ENCODE measurements at regions not wholly inside any gene's neighbourhood (a gene's known extent, or its start where the extent isn't known, plus 50 kb on each side); places are given as distances from the start of the nearest gene placed in this dataset.

GRCh38 chr17:13918247-13918646, 151.1 kb upstream of the COX10 start:
- Mint-ChIP-seq H3K4me1 (no peaks in the 10 kb centered on the region), H3K36me3 (peaks cover 0 to 3% (median 0%) of the 10 kb centered on the region in 3 donors), H3K4me3 (no peak overlapping the region), H3K27me3 (peaks cover 0 to 1% of the 10 kb centered on the region in 2 donors), H3K9me3 (no peaks in the 10 kb centered on the region), H3K27ac (no peak overlapping the region)
- Histone ChIP-seq H3K36me3 (ENCODE audit: insufficient read depth, low read length) (no peaks in the 10 kb centered on the region), H3K27me3 (ENCODE audit: insufficient read depth, low read length, poor library complexity, severe bottlenecking) (no peaks in the 10 kb centered on the region), H3K9me3 (ENCODE audit: low read length) (no peaks in the 10 kb centered on the region), H3K4me3 (ENCODE audit: low read length) (no peak overlapping the region), H3K27ac (ENCODE audit: low read depth, low read length) (no peak overlapping the region), H3K4me1 (ENCODE audit: insufficient read depth, low read length) (no peaks in the 10 kb centered on the region)
- ChIA-PET POLR2A (no interaction called here), CTCF (no interaction called here)
- DNase-seq: no peak

- ChIA-PET CTCF (no interaction called here), POLR2A (no interaction called here)
- H3K36me3 ChIP-seq (ENCODE audit: insufficient read depth, low read length): no peaks in the 10 kb centered on the region
- Mint-ChIP-seq H3K9me3 (no peaks in the 10 kb centered on the region), H3K4me1 (no peaks in the 10 kb centered on the region), H3K36me3 (no peaks in the 10 kb centered on the region), H3K27me3 (peaks cover 0 to 1% of the 10 kb centered on the region in 2 donors), H3K27ac (no peak overlapping the region), H3K4me3 (no peak overlapping the region)
- no peak for DNase-seq
- H3K27ac ChIP-seq (ENCODE audit: low read depth, low read length): no peak overlapping the region
- no peaks in the 10 kb centered on the region for H3K9me3 ChIP-seq (ENCODE audit: low read length)
- no peaks in the 10 kb centered on the region for H3K4me1 ChIP-seq (ENCODE audit: insufficient read depth, low read length)
- H3K27me3 ChIP-seq (ENCODE audit: insufficient read depth, low read length, poor library complexity, severe bottlenecking): no peaks in the 10 kb centered on the region
- H3K4me3 ChIP-seq (ENCODE audit: low read length): no peak overlapping the region
Observed at GRCh38 chr17:13919818-13920217, 149.5 kb upstream of the COX10 start.

- no peaks in the 10 kb centered on the region for H3K9me3 Mint-ChIP-seq
- ChIA-PET CTCF (no interaction called here), POLR2A (no interaction called here)
- peaks cover 0 to 1% of the 10 kb centered on the region in 2 donors for H3K27me3 Mint-ChIP-seq
- no peaks in the 10 kb centered on the region for H3K36me3 Mint-ChIP-seq
- Histone ChIP-seq H3K27me3 (ENCODE audit: insufficient read depth, low read length, poor library complexity, severe bottlenecking) (no peaks in the 10 kb centered on the region), H3K4me1 (ENCODE audit: insufficient read depth, low read length) (no peaks in the 10 kb centered on the region), H3K4me3 (ENCODE audit: low read length) (no peak overlapping the region), H3K36me3 (ENCODE audit: insufficient read depth, low read length) (no peaks in the 10 kb centered on the region), H3K9me3 (ENCODE audit: low read length) (no peaks in the 10 kb centered on the region), H3K27ac (ENCODE audit: low read depth, low read length) (no peak overlapping the region)
- no peaks in the 10 kb centered on the region for H3K4me1 Mint-ChIP-seq
- no peak for DNase-seq
- no peak overlapping the region for H3K4me3 Mint-ChIP-seq
- no peak overlapping the region for H3K27ac Mint-ChIP-seq
Observed at GRCh38 chr17:13920413-13920812, 148.9 kb upstream of the COX10 start.

- Mint-ChIP-seq H3K4me1 (no peaks in the 10 kb centered on the region), H3K36me3 (no peaks in the 10 kb centered on the region), H3K27ac (peak overlapping the region in 1 of 8 donors; percentile 41), H3K27me3 (peaks cover 0 to 1% of the 10 kb centered on the region in 2 donors), H3K9me3 (no peaks in the 10 kb centered on the region), H3K4me3 (no peak overlapping the region)
- ChIA-PET POLR2A (no interaction called here), CTCF (no interaction called here)
- H3K4me1 ChIP-seq (ENCODE audit: insufficient read depth, low read length): no peaks in the 10 kb centered on the region
- H3K27ac ChIP-seq (ENCODE audit: low read depth, low read length): no peak overlapping the region
- H3K9me3 ChIP-seq (ENCODE audit: low read length): no peaks in the 10 kb centered on the region
- no peak for DNase-seq
- no peak overlapping the region for H3K4me3 ChIP-seq (ENCODE audit: low read length)
- H3K36me3 ChIP-seq (ENCODE audit: insufficient read depth, low read length): no peaks in the 10 kb centered on the region
- no peaks in the 10 kb centered on the region for H3K27me3 ChIP-seq (ENCODE audit: insufficient read depth, low read length, poor library complexity, severe bottlenecking)
Observed at GRCh38 chr17:13921841-13922776, 147.2 kb upstream of the COX10 start.

- Mint-ChIP-seq H3K27me3 (peaks cover 0 to 1% of the 10 kb centered on the region in 2 donors), H3K27ac (peak overlapping the region in 1 of 8 donors; percentile 41), H3K9me3 (no peaks in the 10 kb centered on the region), H3K4me1 (no peaks in the 10 kb centered on the region), H3K4me3 (no peak overlapping the region), H3K36me3 (no peaks in the 10 kb centered on the region)
- H3K9me3 ChIP-seq (ENCODE audit: low read length): no peaks in the 10 kb centered on the region
- DNase-seq: no peak
- no peak overlapping the region for H3K4me3 ChIP-seq (ENCODE audit: low read length)
- H3K36me3 ChIP-seq (ENCODE audit: insufficient read depth, low read length): no peaks in the 10 kb centered on the region
- ChIA-PET POLR2A (no interaction called here), CTCF (no interaction called here)
- no peaks in the 10 kb centered on the region for H3K27me3 ChIP-seq (ENCODE audit: insufficient read depth, low read length, poor library complexity, severe bottlenecking)
- H3K4me1 ChIP-seq (ENCODE audit: insufficient read depth, low read length): no peaks in the 10 kb centered on the region
- H3K27ac ChIP-seq (ENCODE audit: low read depth, low read length): no peak overlapping the region
Observed at GRCh38 chr17:13922885-13923284, 146.4 kb upstream of the COX10 start.

- Histone ChIP-seq H3K27ac (ENCODE audit: low read depth, low read length) (no peak overlapping the region), H3K4me3 (ENCODE audit: low read length) (no peak overlapping the region), H3K4me1 (ENCODE audit: insufficient read depth, low read length) (no peaks in the 10 kb centered on the region), H3K9me3 (ENCODE audit: low read length) (no peaks in the 10 kb centered on the region), H3K27me3 (ENCODE audit: insufficient read depth, low read length, poor library complexity, severe bottlenecking) (no peaks in the 10 kb centered on the region), H3K36me3 (ENCODE audit: insufficient read depth, low read length) (no peaks in the 10 kb centered on the region)
- CTCF ChIA-PET: no interaction called here
- DNase-seq: no peak
- Mint-ChIP-seq H3K27me3 (no peaks in the 10 kb centered on the region), H3K4me3 (no peak overlapping the region), H3K36me3 (peaks cover 0 to 11% (median 2%) of the 10 kb centered on the region in 3 donors), H3K4me1 (no peaks in the 10 kb centered on the region), H3K9me3 (no peaks in the 10 kb centered on the region), H3K27ac (no peak overlapping the region)
- POLR2A ChIA-PET: no interaction called here
Observed at GRCh38 chr17:13925579-13925978, 143.7 kb upstream of the COX10 start.

GRCh38 chr17:13931111-13931526, 138.2 kb upstream of the COX10 start:
- H3K27ac Mint-ChIP-seq: no peak overlapping the region
- CTCF ChIA-PET: no interaction called here
- no peak overlapping the region for H3K4me3 Mint-ChIP-seq

GRCh38 chr17:13931800-13932460, 137.4 kb upstream of the COX10 start:
- Histone ChIP-seq H3K9me3 (ENCODE audit: low read length) (no peaks in the 10 kb centered on the region), H3K36me3 (ENCODE audit: insufficient read depth, low read length) (no peaks in the 10 kb centered on the region), H3K4me1 (ENCODE audit: insufficient read depth, low read length) (no peaks in the 10 kb centered on the region), H3K27me3 (ENCODE audit: insufficient read depth, low read length, poor library complexity, severe bottlenecking) (no peaks in the 10 kb centered on the region), H3K4me3 (ENCODE audit: low read length) (no peak overlapping the region), H3K27ac (ENCODE audit: low read depth, low read length) (no peak overlapping the region)
- H3K4me3 Mint-ChIP-seq: no peak overlapping the region
- H3K36me3 Mint-ChIP-seq: peaks cover 0 to 25% (median 6%) of the 10 kb centered on the region in 3 donors
- H3K27me3 Mint-ChIP-seq: no peaks in the 10 kb centered on the region
- DNase-seq: no peak
- no peak overlapping the region for H3K27ac Mint-ChIP-seq
- H3K4me1 Mint-ChIP-seq: no peaks in the 10 kb centered on the region
- ChIA-PET POLR2A (no interaction called here), CTCF (no interaction called here)
- peaks cover 0 to 3% (median 0%) of the 10 kb centered on the region in 5 donors for H3K9me3 Mint-ChIP-seq

More at GRCh38 chr17:13931111-13931526, 138.2 kb upstream of the COX10 start:
- POLR2A ChIA-PET: no interaction called here
- H3K27me3 Mint-ChIP-seq: no peaks in the 10 kb centered on the region
- H3K4me3 ChIP-seq (ENCODE audit: low read length): no peak overlapping the region
- peaks cover 0 to 3% (median 0%) of the 10 kb centered on the region in 5 donors for H3K9me3 Mint-ChIP-seq
- no peaks in the 10 kb centered on the region for H3K27me3 ChIP-seq (ENCODE audit: insufficient read depth, low read length, poor library complexity, severe bottlenecking)
- DNase-seq: no peak
- H3K36me3 ChIP-seq (ENCODE audit: insufficient read depth, low read length): no peaks in the 10 kb centered on the region
- H3K9me3 ChIP-seq (ENCODE audit: low read length): no peaks in the 10 kb centered on the region
- no peaks in the 10 kb centered on the region for H3K4me1 ChIP-seq (ENCODE audit: insufficient read depth, low read length)
- H3K36me3 Mint-ChIP-seq: peaks cover 0 to 25% (median 6%) of the 10 kb centered on the region in 3 donors
- no peak overlapping the region for H3K27ac ChIP-seq (ENCODE audit: low read depth, low read length)
- no peaks in the 10 kb centered on the region for H3K4me1 Mint-ChIP-seq
